ENCODE measurements at regions not wholly inside any gene's neighbourhood (a gene's known extent, or its start where the extent isn't known, plus 50 kb on each side); places are given as distances from the start of the nearest gene placed in this dataset.
"Not testable (repeated sequence)": the region's sequence is repeated elsewhere in the genome, so short reads cannot be mapped to it uniquely, and the experiment has no call there.

DNA sequence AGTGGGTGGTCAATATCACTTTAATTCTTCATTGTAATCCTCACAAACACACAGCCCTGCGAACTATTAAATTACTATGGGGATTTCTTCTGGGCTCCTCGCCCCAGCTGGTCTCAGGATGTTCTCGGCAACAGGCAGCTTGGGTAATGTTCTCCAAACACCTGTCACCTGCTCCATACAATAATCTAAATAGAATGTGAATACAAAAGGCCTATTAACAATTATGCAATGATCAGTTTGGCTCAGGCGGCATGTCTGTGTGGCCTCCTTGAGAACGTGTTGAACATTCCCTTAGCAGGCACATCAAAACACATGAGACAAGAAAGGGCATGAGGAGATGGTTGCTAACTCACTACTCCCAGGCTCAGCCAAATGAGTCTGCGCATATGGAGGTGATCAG is 158.6 kb upstream of the KBTBD8 start:
- Histone ChIP-seq H3K27ac (ENCODE audit: control insufficient read depth, insufficient read depth) (no peak overlapping the region), H3K9ac (ENCODE audit: control insufficient read depth, insufficient read depth, low read length) (no peak overlapping the region), H3K4me3 (no peak overlapping the region), H3K4me1 (ENCODE audit: control insufficient read depth, insufficient read depth, low read length) (no peaks in the 10 kb centered on the region), H3K9me3 (replicated peaks; ENCODE audit: control insufficient read depth, insufficient read depth, low read length) (no peaks in the 10 kb centered on the region), H3K4me2 (ENCODE audit: control insufficient read depth, insufficient read depth) (no peak overlapping the region), H3K36me3 (ENCODE audit: control insufficient read depth in 2 of 2, insufficient read depth in 2 of 2, low read length in 1 of 2) (no peaks in the 10 kb centered on the region), H2AFZ (ENCODE audit: control insufficient read depth, low read depth, low read length) (no peak overlapping the region), H3K79me2 (ENCODE audit: control insufficient read depth, insufficient read depth, low read length) (no peaks in the 10 kb centered on the region), H3K27me3 (replicated peaks in 1 of 2; ENCODE audit: control insufficient read depth in 2 of 2, insufficient read depth in 2 of 2, low read length in 1 of 2) (no peaks in the 10 kb centered on the region; a peak in 1 of 4 replicates), H4K20me1 (ENCODE audit: control insufficient read depth, insufficient read depth) (no peaks in the 10 kb centered on the region)
- no peak for ATAC-seq
- no peak for FAIRE-seq
- POLR2A ChIA-PET, result no interaction called here
- CTCF ChIA-PET, result no interaction called here
- SMC1A ChIA-PET (ENCODE audit: uncharacterized antibody, unreplicated experiment), result no interaction called here
- TF ChIP-seq TARDBP (IDR thresholded peaks at IDR 0.05; ENCODE audit: borderline replicate concordance), result no peak
- TF ChIP-seq, protein P1, sequence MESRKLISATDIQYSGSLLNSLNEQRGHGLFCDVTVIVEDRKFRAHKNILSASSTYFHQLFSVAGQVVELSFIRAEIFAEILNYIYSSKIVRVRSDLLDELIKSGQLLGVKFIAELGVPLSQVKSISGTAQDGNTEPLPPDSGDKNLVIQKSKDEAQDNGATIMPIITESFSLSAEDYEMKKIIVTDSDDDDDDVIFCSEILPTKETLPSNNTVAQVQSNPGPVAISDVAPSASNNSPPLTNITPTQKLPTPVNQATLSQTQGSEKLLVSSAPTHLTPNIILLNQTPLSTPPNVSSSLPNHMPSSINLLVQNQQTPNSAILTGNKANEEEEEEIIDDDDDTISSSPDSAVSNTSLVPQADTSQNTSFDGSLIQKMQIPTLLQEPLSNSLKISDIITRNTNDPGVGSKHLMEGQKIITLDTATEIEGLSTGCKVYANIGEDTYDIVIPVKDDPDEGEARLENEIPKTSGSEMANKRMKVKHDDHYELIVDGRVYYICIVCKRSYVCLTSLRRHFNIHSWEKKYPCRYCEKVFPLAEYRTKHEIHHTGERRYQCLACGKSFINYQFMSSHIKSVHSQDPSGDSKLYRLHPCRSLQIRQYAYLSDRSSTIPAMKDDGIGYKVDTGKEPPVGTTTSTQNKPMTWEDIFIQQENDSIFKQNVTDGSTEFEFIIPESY (IDR thresholded peaks at IDR 0.05), result no peak
- intact Hi-C loops (cut with micrococcal nuclease; ENCODE audit: unreplicated experiment), result no loop called here
- RAD21 ChIA-PET (ENCODE audit: unreplicated experiment), result no interaction called here
- in situ Hi-C loops (cut with MboI), result no loop called here
- no TSS peak for BruUV-seq (replicated peaks)
- no peak for DNase-seq (ENCODE audit: low read depth, low spot score)
- 45% methylated on average over 6 of the region's 6 CpGs for WGBS (ENCODE audit: insufficient coverage, insufficient replicate concordance, low lambda C conversion rate, missing lambda C conversion rate)

DNA sequence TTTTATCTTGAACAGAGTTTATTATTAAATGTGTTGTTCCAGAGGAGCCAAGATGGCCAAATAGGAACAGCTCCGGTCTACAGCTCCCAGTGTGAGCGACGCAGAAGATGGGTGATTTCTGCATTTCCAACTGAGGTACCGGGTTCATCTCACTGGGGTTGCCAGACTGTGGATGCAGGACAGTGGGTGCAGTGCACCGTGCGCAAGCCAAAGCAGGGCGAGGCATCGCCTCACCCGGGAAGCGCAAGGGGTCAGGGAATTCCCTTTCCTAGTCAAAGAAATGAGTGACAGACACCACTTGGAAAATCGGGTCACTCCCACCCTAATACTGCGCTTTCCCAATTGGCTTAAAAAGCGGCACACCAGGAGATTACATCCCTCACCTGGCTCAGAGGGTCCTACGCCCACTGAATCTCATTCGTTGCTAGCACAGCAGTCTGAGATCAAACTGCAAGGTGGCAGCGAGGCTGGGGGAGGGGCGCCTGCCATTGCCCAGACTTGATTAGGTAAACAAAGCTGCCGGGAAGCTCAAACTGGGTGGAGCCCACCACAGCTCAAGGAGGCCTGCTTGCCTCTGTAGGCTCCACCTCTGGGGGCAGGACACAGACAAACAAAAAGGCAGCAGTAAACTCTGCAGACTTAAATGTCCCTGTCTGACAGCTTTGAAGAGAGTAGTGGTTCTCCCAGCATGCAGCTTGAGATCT is 155.2 kb upstream of the KBTBD8 start:
- H3K4me3 ChIP-seq; H3K9me3 ChIP-seq (replicated peaks; ENCODE audit: control insufficient read depth, insufficient read depth, low read length); DNase-seq (ENCODE audit: low read depth, low spot score); H3K27me3 ChIP-seq (replicated peaks in 1 of 2; ENCODE audit: control insufficient read depth in 2 of 2, insufficient read depth in 2 of 2, low read length in 1 of 2); H3K79me2 ChIP-seq (ENCODE audit: control insufficient read depth, insufficient read depth, low read length); H3K27ac ChIP-seq (ENCODE audit: control insufficient read depth, insufficient read depth); H4K20me1 ChIP-seq (ENCODE audit: control insufficient read depth, insufficient read depth); H3K4me2 ChIP-seq (ENCODE audit: control insufficient read depth, insufficient read depth); in situ Hi-C loops (cut with MboI); FAIRE-seq; ATAC-seq; H3K4me1 ChIP-seq (ENCODE audit: control insufficient read depth, insufficient read depth, low read length); intact Hi-C loops (cut with micrococcal nuclease; ENCODE audit: unreplicated experiment); H3K36me3 ChIP-seq (ENCODE audit: control insufficient read depth in 2 of 2, insufficient read depth in 2 of 2, low read length in 1 of 2); RAD21 ChIA-PET (ENCODE audit: unreplicated experiment); BruUV-seq (replicated peaks); POLR2A ChIA-PET; H2AFZ ChIP-seq (ENCODE audit: control insufficient read depth, low read depth, low read length); H3K9ac ChIP-seq (ENCODE audit: control insufficient read depth, insufficient read depth, low read length): not testable (repeated sequence)
- CTCF ChIA-PET, result interaction anchor here (0.8 to 1.6 kb wide), 2 partner anchors 9 to 148 kb away, joined by 3 read pairs; no protein-coding TSS in a partner anchor
- WGBS (ENCODE audit: insufficient coverage, insufficient replicate concordance, low lambda C conversion rate, missing lambda C conversion rate), result 56% methylated on average over 18 of the region's 18 CpGs
- SMC1A ChIA-PET (ENCODE audit: uncharacterized antibody, unreplicated experiment), result interaction anchor here (1.4 kb wide), 1 partner anchor 21 kb away, joined by 3 read pairs; no protein-coding TSS in a partner anchor

Data from GM12878 (cell line).